RPMI8226 (cell line): ENCODE measurements at regions not wholly inside any gene's neighbourhood (a gene's known extent, or its start where the extent isn't known, plus 50 kb on each side); places are given as distances from the start of the nearest gene placed in this dataset.

ENCODE experiments used
- DNase-seq: peaks from one replicate; pipeline ENCODE4 v3.0.0-alpha.2; 2015

GRCh38 chr11:95577716-95578460 lies 211.7 kb downstream of the FAM76B start:
- no peak for DNase-seq

- DNase-seq, result no peak
These were observed 213.3 kb downstream of the FAM76B start for GRCh38 chr11:95576146-95576845.

- no peak for DNase-seq
These were observed 214.1 kb downstream of the FAM76B start for GRCh38 chr11:95575517-95575916.

- DNase-seq, result no peak
These were observed 217.8 kb downstream of the FAM76B start for GRCh38 chr11:95571718-95572260.

- DNase-seq, result no peak
These were observed 218.7 kb downstream of the FAM76B start for GRCh38 chr11:95570845-95571244.

GRCh38 chr11:95569207-95569606 lies 220.4 kb downstream of the FAM76B start:
- no peak for DNase-seq

DNA sequence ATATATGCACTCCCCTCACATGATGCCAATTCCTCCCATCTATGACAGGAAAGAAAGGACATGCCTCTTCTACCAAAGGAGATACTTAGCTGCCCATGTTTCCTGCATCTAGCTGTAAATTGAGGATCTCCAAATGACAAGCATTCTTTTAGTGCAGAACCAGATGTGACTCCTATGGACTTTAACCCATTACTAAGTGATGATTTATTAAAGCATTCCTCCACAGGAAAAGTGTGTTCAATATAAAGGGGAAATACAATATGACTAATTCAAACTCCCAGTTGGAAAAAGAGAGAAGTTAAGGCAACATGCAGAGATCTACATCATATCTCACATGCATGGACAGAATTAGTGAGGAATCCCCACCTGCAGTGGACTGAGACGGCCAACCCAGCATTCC lies 221.3 kb downstream of the FAM76B start:
- DNase-seq, result no peak

DNA sequence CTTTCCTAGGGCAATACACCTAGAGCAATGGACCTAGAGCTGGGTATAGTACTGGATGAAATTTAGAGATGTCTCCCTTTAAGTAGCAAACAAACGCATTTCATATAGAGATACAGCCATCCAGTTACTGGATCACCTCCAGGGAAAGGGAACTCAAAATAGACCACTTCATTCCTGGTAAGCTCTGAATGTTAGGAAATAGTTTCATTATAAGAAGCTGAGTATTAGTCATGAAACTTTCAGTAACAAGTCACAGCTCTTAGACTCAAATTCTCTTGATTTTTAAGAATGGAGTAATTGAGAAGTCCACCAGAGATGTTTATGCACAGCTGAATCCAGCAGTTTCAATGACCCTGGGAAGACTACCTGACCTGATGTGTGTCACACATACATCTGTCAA lies 221.9 kb downstream of the FAM76B start:
- DNase-seq, result no peak

DNA sequence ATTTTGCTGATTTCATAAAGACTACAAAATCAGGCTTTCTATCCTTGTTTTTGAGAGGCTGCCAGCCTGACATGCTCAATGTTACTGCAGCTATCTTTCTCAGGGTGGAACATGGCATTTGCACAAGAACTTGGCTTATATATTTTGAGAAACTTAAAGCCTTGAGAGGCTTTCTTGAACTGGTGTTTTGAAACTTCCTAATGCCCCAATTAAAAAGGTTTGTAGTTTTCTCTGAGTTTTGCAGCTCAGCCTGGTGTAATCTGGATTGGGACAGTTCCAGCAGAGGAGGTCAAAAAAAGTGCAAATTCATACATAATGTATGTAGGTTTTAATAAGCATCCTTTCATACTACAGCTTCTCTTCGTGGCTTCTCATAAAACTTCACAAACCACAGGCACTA lies 223.4 kb downstream of the FAM76B start:
- no peak for DNase-seq

DNA sequence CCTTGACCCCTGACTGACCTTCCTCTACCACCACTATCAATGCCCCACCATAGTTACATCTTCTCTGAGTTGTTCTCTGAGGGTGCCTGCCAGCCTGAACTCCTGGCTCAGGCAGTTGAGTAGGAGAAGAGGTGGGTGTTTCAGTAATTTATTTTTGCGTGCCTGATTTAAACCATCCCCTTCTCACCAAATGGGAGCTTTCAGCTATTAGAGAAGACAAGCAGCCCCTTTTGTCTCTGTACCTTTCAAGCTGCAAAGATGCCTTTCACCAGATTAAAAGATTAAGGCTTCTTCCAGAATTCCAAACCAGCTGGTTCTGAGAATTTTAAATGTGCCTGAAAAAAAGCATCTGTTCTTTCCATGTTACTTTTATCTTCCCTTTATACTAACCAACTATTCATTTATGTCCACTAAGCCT lies 223.8 kb downstream of the FAM76B start:
- no peak for DNase-seq

DNA sequence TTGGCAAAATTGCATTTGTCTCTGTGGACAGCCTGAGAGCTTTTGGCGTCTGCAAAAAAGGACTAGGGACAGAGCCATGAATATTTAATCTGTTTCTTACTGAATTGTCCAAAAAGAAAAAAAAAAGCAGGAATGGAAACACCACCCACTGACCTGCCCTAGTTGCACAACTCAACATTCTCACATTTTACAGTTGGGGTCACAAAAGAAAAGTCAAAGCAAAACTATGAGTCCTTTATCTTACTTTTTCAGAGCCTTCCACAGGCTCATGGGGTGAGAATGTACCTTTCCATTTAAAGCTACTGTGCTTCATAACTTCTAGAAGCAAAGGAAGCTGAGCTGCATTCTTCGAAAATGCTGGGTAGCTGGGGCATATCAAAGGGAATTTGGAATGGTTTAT lies 225.7 kb downstream of the FAM76B start:
- DNase-seq, result no peak

GRCh38 chr11:95563173-95563572 lies 226.4 kb downstream of the FAM76B start:
- DNase-seq, result no peak

GRCh38 chr11:95562196-95562921 lies 227.2 kb downstream of the FAM76B start:
- DNase-seq, result no peak

- no peak for DNase-seq
These were observed 229.7 kb downstream of the FAM76B start for GRCh38 chr11:95559899-95560298.

GRCh38 chr11:95557376-95557775 lies 232.2 kb downstream of the FAM76B start:
- no peak for DNase-seq

DNA sequence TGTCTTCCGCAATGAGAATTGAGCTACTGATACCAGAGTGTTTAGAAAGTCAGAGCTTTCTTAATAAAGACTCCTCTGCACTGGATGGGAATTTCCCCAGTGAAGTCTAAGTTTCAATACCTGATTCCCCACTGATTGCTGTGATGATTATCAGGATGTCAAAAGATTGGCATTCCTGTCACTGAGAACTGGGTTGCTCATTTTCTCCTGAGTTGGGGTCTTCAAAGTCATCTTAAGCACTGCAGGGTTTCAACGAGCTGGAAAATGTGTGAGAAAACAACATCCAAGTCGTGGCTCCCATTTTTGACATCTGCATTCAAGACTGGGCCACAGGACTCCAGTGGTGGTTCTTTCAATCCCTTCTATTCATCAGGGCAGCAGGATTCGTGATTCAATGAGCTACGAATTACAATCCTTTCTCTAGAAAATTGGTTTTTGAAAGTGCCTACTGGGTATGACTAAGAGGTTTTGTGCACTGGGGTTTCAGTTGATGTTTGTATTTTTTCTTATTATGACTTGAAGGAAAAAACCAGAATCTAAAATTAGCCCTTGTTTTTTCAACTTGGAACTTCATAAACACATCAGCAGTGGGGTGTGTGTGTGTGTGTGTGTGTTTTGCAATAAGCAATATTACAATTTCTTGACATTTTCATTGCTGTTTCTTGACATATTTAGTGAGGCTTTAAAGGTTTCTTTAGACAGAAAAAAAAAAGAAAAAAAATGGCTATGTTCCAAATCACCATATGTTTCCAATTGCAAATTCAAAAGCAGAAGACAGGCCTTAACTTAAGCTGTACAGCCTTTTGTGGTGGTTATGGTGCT lies 233.0 kb downstream of the FAM76B start:
- DNase-seq, result peak; percentile 9

DNA sequence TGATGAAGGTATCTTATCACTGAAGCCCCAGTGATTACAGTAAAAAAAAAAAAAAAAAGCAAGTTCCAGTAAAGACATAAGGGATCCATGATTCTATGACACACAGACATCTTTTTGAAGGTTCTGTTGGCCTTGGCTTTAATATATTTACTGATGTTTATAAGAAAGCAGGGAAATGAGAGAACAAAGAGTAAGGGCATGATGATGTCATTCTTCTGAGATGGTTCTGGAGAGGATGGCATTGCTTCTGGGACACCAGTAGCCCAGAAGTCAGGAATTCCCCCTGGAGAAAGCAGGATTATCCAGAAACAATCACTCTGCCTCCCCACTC lies 233.6 kb downstream of the FAM76B start:
- DNase-seq, result no peak

GRCh38 chr11:95554911-95555310 lies 234.7 kb downstream of the FAM76B start:
- DNase-seq, result no peak

- no peak for DNase-seq
These were observed 240.3 kb downstream of the FAM76B start for GRCh38 chr11:95549301-95549700.

- no peak for DNase-seq
These were observed 241.2 kb downstream of the FAM76B start for GRCh38 chr11:95548416-95548815.

- no peak for DNase-seq
These were observed 241.6 kb downstream of the FAM76B start for GRCh38 chr11:95547976-95548375.

DNA sequence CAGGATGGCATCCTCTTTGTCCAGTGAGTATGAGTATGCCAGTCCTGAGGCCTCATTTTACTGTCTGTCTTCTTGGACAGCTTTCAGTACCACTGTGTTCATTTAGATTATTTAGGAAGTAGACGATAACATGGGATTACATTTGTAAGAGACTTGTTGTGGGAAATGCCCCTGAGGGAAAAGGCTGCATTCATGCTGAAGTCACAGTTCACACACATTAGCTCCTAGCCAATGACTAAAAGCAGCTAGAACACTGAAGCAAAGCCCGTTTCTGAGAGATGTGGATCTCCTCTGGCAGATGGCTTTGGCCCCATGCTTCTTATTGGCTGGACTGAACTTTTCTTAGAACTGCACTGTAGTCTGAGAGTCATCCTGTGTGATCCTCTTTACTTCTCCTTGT lies 242.4 kb downstream of the FAM76B start:
- DNase-seq, result no peak
